Neural cell (in vitro differentiated cells): ENCODE measurements at regions not wholly inside any gene's neighbourhood (a gene's known extent, or its start where the extent isn't known, plus 50 kb on each side); places are given as distances from the start of the nearest gene placed in this dataset.

Experiments used
- EZH2 ChIP-seq: fragments of 200-600, 300-800 bp; shearing (Covaris generic), sonication (generic); IDR thresholded peaks from 2 replicates; pipeline ENCODE4 v1.6.1; 2014; ENCODE audit warnings: antibody characterized with exemption, low read length, borderline replicate concordance, mild to moderate bottlenecking; ENCODE audit not compliant: insufficient read depth, poor library complexity, severe bottlenecking
- POLR2AphosphoS5 ChIP-seq: IDR thresholded peaks from 2 replicates; pipeline ENCODE4 v1.6.1; 2012
- REST ChIP-seq: IDR thresholded peaks from 2 replicates; pipeline ENCODE4 v1.6.1; 2012; ENCODE audit warnings: borderline replicate concordance
- TAF1 ChIP-seq: IDR thresholded peaks from 2 replicates; pipeline ENCODE4 v1.6.1; 2012; ENCODE audit warnings: low read depth
- TF ChIP-seq, protein P1 (sequence below): fragments of 450-650 bp; IDR thresholded peaks from 2 replicates; pipeline ENCODE4 v1.5.1; 2014; ENCODE audit warnings: antibody characterized with exemption, mild to moderate bottlenecking, moderate library complexity; ENCODE audit not compliant: poor library complexity, severe bottlenecking

- TF ChIP-seq, protein P1, sequence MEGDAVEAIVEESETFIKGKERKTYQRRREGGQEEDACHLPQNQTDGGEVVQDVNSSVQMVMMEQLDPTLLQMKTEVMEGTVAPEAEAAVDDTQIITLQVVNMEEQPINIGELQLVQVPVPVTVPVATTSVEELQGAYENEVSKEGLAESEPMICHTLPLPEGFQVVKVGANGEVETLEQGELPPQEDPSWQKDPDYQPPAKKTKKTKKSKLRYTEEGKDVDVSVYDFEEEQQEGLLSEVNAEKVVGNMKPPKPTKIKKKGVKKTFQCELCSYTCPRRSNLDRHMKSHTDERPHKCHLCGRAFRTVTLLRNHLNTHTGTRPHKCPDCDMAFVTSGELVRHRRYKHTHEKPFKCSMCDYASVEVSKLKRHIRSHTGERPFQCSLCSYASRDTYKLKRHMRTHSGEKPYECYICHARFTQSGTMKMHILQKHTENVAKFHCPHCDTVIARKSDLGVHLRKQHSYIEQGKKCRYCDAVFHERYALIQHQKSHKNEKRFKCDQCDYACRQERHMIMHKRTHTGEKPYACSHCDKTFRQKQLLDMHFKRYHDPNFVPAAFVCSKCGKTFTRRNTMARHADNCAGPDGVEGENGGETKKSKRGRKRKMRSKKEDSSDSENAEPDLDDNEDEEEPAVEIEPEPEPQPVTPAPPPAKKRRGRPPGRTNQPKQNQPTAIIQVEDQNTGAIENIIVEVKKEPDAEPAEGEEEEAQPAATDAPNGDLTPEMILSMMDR = no peak
- TF ChIP-seq EZH2 (no peak), REST (no peak), POLR2AphosphoS5 (no peak), TAF1 (no peak)
These were observed 65.5 kb upstream of the HHIP start for GRCh38 chr4:144580430-144580829.
